Body of pancreas (tissue), 4 donors: ENCODE measurements at regions not wholly inside any gene's neighbourhood (a gene's known extent, or its start where the extent isn't known, plus 50 kb on each side); places are given as distances from the start of the nearest gene placed in this dataset.
"Not testable (repeated sequence)": the region's sequence is repeated elsewhere in the genome, so short reads cannot be mapped to it uniquely, and the experiment has no call there.

Source experiments
- ATAC-seq: fragments of 150-250 bp; one replicate; pipeline ENCODE4 v1.9.1; 2016
- DNase-seq, 4 donors: peaks; one replicate each; pipeline ENCODE4 v3.0.0-alpha.2; 2019
- H3K27ac ChIP-seq, 4 donors: fragments of 200-600 bp; sonication (generic); 1 replicate in 3 of 4; 2 replicates in 1 of 4; pipeline versions ENCODE4 v1.5.1 to v1.6.1; 2016 to 2019; ENCODE audit warnings: mild to moderate bottlenecking in 1 of 4, mixed read lengths in 1 of 4, moderate library complexity in 1 of 4
- H3K27me3 ChIP-seq, 2 donors: fragments of 200-600 bp; sonication (generic); one replicate each; pipeline ENCODE4 v1.6.0; 2016; ENCODE audit warnings: mild to moderate bottlenecking in 1 of 2
- H3K36me3 ChIP-seq, 2 donors: fragments of 200-600 bp; sonication (generic); replicated peaks in 1 of 2; 2 replicates each; pipeline ENCODE4 v1.5.1; 2016; ENCODE audit warnings: low read depth in 2 of 2; ENCODE audit not compliant: insufficient read depth in 1 of 2
- H3K4me1 ChIP-seq: fragments of 200-600 bp; sonication (generic); one replicate; pipeline ENCODE4 v1.6.0; 2016
- H3K4me3 ChIP-seq, 2 donors: fragments of 200-600 bp; sonication (generic); 1 replicate in 1 of 2; 2 replicates in 1 of 2; pipeline ENCODE4 v1.5.1; 2016 to 2019
- H3K9me3 ChIP-seq, 3 donors: fragments of 200-600 bp; sonication (generic); 1 replicate in 2 of 3; 2 replicates in 1 of 3; pipeline ENCODE4 v1.5.1; 2016
- POLR2A ChIP-seq, 3 donors: fragments of 450-650 bp; IDR thresholded peaks; one replicate each; pipeline ENCODE4 v1.6.1; 2016; ENCODE audit warnings: antibody characterized with exemption in 3 of 3, mild to moderate bottlenecking in 2 of 3
- WGBS, 2 donors: methylation state at CpG; one replicate each; pipeline ENCODE4 v1.1.5; 2017; 5-methylcytosine and 5-hydroxymethylcytosine counted together
- intact Hi-C: fragments of 100-400 bp; cut with DNase I; formaldehyde crosslinking; loops from one replicate; pipeline ENCODE4 v1.15.1; 2023
- TF ChIP-seq, protein P1 (sequence below), 7 experiments: fragments of 450-650 bp in 4 of 7; fragments of 200-600 bp in 3 of 7; sonication (generic) in 3 of 7; IDR thresholded peaks; one replicate each; pipeline ENCODE4 v1.5.1; 2016 to 2019; ENCODE audit warnings: antibody characterized with exemption in 7 of 7

DNA sequence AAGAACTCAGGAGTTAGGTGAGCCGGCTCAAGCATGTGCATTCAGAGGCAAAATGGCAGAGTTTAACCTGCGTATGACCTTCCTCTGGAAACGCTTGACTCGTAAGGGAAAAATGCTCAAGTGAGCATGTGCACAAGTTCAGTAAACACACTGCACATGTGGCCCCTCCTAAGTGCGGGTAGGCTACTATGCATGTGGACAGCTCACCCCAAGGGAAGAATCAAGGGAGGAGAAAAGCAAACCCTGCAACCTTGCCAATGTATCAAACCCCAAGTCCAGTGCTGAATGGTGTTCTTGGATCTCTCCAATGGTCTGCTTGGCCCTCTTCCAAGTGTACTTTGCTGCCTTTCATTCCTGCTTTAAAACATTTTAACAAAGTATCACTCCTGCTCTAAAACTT is 407.1 kb downstream of the ADAM29 start:
- 69 to 70% methylated on average over 5 of the region's 5 CpGs for WGBS, 2 donors
- no peaks in the 10 kb centered on the region for H3K4me1 ChIP-seq
- intact Hi-C loops: no loop called here
- H3K27me3 ChIP-seq: no peaks in the 10 kb centered on the region
- DNase-seq (no peak), ATAC-seq (no peak)
- TF ChIP-seq, protein P1, sequence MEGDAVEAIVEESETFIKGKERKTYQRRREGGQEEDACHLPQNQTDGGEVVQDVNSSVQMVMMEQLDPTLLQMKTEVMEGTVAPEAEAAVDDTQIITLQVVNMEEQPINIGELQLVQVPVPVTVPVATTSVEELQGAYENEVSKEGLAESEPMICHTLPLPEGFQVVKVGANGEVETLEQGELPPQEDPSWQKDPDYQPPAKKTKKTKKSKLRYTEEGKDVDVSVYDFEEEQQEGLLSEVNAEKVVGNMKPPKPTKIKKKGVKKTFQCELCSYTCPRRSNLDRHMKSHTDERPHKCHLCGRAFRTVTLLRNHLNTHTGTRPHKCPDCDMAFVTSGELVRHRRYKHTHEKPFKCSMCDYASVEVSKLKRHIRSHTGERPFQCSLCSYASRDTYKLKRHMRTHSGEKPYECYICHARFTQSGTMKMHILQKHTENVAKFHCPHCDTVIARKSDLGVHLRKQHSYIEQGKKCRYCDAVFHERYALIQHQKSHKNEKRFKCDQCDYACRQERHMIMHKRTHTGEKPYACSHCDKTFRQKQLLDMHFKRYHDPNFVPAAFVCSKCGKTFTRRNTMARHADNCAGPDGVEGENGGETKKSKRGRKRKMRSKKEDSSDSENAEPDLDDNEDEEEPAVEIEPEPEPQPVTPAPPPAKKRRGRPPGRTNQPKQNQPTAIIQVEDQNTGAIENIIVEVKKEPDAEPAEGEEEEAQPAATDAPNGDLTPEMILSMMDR (IDR thresholded peaks at IDR 0.05): no peak
- no peak for TF ChIP-seq POLR2A (IDR thresholded peaks at IDR 0.05)
- H3K4me3 ChIP-seq: no peak overlapping the region
- H3K9me3 ChIP-seq: no peaks in the 10 kb centered on the region
- no peaks in the 10 kb centered on the region for H3K36me3 ChIP-seq
- no peak overlapping the region for H3K27ac ChIP-seq

DNA sequence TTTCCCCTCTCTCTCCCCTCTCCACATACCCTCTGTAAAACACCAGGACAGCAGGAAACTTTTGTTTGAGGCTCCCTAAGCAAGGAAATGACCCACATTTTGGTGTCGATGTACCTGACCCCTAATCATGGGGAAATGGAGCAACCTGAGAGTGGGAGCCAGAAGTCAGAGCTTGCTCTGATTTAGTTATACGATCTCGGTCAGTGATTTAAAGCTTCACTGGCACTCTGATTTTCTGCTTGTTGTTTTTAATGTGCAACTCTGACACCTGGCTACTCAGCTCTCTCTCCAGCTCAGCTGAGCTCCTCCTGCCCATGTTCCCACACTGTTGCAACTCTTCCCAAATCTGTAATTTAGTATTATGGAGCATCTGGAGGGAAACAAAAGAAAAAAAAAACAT is 408.6 kb downstream of the ADAM29 start:
- Histone ChIP-seq H3K4me3 (no peak overlapping the region), H3K4me1 (no peaks in the 10 kb centered on the region), H3K27me3 (no peaks in the 10 kb centered on the region), H3K27ac (no peak overlapping the region), H3K9me3 (no peaks in the 10 kb centered on the region), H3K36me3 (no peaks in the 10 kb centered on the region)
- TF ChIP-seq POLR2A (IDR thresholded peaks at IDR 0.05): no peak
- TF ChIP-seq, protein P1 (IDR thresholded peaks at IDR 0.05): no peak
- intact Hi-C loops: no loop called here
- ATAC-seq (no peak), DNase-seq (no peak)
- WGBS, 2 donors: 66 to 71% methylated on average over 3 of the region's 3 CpGs

DNA sequence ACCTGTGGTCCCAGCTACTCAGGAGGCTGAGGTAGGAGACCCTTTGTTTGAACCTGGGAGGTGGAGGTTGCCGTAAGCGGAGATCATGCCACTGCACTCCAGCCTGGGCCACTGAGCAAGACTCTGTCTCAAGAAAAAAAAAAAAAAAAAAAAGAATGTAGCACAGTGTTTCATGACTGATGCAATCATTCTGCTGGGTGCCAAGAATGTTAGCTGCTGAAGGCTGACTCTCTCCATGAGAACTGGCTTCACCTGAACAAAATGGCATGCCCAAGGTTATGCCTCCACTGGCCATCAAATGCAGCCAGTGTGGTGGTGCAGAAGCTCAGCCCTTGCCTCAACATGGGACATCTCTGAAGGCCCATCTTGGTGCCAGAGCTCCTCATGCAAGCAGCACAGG is 412.1 kb downstream of the ADAM29 start:
- Histone ChIP-seq H3K36me3 (no peaks in the 10 kb centered on the region), H3K9me3 (no peaks in the 10 kb centered on the region), H3K27ac (no peak overlapping the region), H3K27me3 (no peaks in the 10 kb centered on the region), H3K4me3 (no peak overlapping the region), H3K4me1 (no peaks in the 10 kb centered on the region)
- 78 to 86% methylated on average over 2 of the region's 2 CpGs for WGBS, 2 donors
- TF ChIP-seq, protein P1 (IDR thresholded peaks at IDR 0.05): no peak
- no peak for TF ChIP-seq POLR2A (IDR thresholded peaks at IDR 0.05)
- no peak for DNase-seq
- intact Hi-C loops: no loop called here
- ATAC-seq: no peak

DNA sequence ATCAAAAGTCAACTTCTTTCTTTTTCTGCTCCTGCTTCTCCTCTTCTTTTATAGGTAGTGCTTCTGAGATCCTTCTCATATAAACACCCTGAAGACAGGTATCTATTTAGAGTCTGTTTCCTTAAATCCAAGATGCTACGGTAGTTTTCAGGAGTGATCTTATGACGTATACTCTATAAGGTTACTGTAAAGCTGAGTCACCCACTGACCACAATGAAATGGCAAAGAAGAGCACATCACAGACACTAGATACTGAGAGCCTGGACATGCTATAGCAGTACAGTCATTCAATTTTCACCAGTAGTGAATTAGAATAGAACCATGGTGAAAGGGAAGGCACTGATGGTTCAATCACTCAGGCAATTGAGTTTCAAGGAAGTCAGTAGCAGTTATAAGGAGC is 412.5 kb downstream of the ADAM29 start:
- H3K9me3 ChIP-seq: no peaks in the 10 kb centered on the region
- no peaks in the 10 kb centered on the region for H3K4me1 ChIP-seq
- no peak overlapping the region for H3K4me3 ChIP-seq
- intact Hi-C loops: no loop called here
- DNase-seq (no peak), ATAC-seq (no peak)
- no peak overlapping the region for H3K27ac ChIP-seq
- no peaks in the 10 kb centered on the region for H3K27me3 ChIP-seq
- H3K36me3 ChIP-seq: no peaks in the 10 kb centered on the region
- 50 to 70% methylated on average over 2 of the region's 2 CpGs for WGBS, 2 donors
- no peak for TF ChIP-seq POLR2A (IDR thresholded peaks at IDR 0.05)
- TF ChIP-seq, protein P1 (IDR thresholded peaks at IDR 0.05): no peak

DNA sequence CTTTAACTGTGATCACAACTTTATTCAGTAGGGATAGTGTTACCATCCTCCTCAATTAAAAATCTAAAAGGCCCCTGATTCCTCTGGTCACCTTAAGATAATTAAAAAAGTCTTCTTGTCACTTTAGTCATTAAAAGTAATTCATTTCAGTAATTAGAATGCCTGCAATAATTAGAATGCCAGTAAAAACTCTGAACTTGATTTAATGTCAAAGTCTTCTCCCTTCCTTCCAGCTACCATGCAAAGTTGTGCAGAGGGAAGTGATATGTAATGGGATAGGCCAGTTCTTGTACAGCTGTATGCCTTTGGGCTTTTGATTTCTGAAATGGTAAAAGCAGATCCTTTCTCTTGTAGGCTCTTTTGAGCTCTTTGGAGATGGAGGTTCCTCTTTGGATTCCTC is 417.2 kb downstream of the ADAM29 start:
- intact Hi-C loops: no loop called here
- H3K27me3 ChIP-seq: no peaks in the 10 kb centered on the region
- no peak overlapping the region for H3K4me3 ChIP-seq
- ATAC-seq (no peak), DNase-seq (no peak)
- H3K27ac ChIP-seq: no peak overlapping the region
- TF ChIP-seq, protein P1 (IDR thresholded peaks at IDR 0.05): no peak
- no peak for TF ChIP-seq POLR2A (IDR thresholded peaks at IDR 0.05)
- H3K9me3 ChIP-seq: no peaks in the 10 kb centered on the region
- H3K4me1 ChIP-seq: no peaks in the 10 kb centered on the region
- H3K36me3 ChIP-seq: no peaks in the 10 kb centered on the region

DNA sequence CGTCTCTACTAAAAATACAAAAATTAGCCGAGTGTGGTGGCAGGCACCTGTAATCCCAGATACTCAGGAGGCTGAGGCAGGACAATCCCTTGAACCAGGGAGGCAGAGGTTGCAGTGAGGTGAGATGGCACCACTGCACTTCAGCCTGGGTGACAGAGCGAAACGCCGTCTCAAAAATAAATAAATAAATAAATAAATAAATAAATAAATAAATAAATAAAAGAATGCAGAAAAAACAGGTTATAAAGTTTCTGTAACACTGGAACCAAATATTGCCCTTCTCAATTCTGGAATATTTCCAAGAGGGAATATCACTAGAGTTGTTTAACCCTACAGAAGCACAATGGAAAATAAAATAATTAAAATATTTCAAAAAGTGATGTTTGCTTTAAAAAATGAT is 418.4 kb downstream of the ADAM29 start:
- 82 to 87% methylated on average over 5 of the region's 5 CpGs for WGBS, 2 donors
- H3K27me3 ChIP-seq, H3K36me3 ChIP-seq, H3K27ac ChIP-seq, H3K4me3 ChIP-seq, intact Hi-C loops, H3K4me1 ChIP-seq, DNase-seq, ATAC-seq, H3K9me3 ChIP-seq: not testable (repeated sequence)
